GM19240 (cell line): ENCODE measurements at regions not wholly inside any gene's neighbourhood (a gene's known extent, or its start where the extent isn't known, plus 50 kb on each side); places are given as distances from the start of the nearest gene placed in this dataset.

Source experiments
- DNase-seq: peaks from one replicate; pipeline ENCODE4 v3.0.0; 2011; ENCODE audit warnings: low spot score; ENCODE audit not compliant: insufficient read length

- DNase-seq = no peak
Measured at GRCh38 chr17:77873500-77874302, 84.8 kb upstream of the TNRC6C start.

GRCh38 chr17:77874303-77875050, 84.0 kb upstream of the TNRC6C start:
- DNase-seq = no peak

- no peak for DNase-seq
Measured at GRCh38 chr17:77875051-77875780, 83.3 kb upstream of the TNRC6C start.

- no peak for DNase-seq
Measured at GRCh38 chr17:77875881-77876509, 82.5 kb upstream of the TNRC6C start.

- DNase-seq = no peak
Measured at GRCh38 chr17:77877036-77877435, 81.5 kb upstream of the TNRC6C start.

GRCh38 chr17:77877646-77878355, 80.7 kb upstream of the TNRC6C start:
- no peak for DNase-seq

- no peak for DNase-seq
Measured at GRCh38 chr17:77879226-77879895, 79.1 kb upstream of the TNRC6C start.

GRCh38 chr17:77879896-77880280, 78.6 kb upstream of the TNRC6C start:
- DNase-seq = no peak

- DNase-seq = no peak
Measured at GRCh38 chr17:77880711-77881450, 77.6 kb upstream of the TNRC6C start.

GRCh38 chr17:77881545-77881944, 77.0 kb upstream of the TNRC6C start:
- peak; percentile 93 for DNase-seq

- no peak for DNase-seq
Measured at GRCh38 chr17:77882040-77882439, 76.5 kb upstream of the TNRC6C start.

- DNase-seq = peak; percentile 46
Measured at GRCh38 chr17:77882481-77883212, 75.9 kb upstream of the TNRC6C start.

- DNase-seq = no peak
Measured at GRCh38 chr17:77883213-77883650, 75.3 kb upstream of the TNRC6C start.

GRCh38 chr17:77884019-77884418, 74.5 kb upstream of the TNRC6C start:
- no peak for DNase-seq

GRCh38 chr17:77884967-77885641, 73.4 kb upstream of the TNRC6C start:
- DNase-seq = no peak

- DNase-seq = no peak
Measured at GRCh38 chr17:77885678-77886386, 72.7 kb upstream of the TNRC6C start.

GRCh38 chr17:77886387-77886728, 72.1 kb upstream of the TNRC6C start:
- DNase-seq = no peak

- no peak for DNase-seq
Measured at GRCh38 chr17:77887110-77887463, 71.4 kb upstream of the TNRC6C start.
